ENCODE measurements at regions not wholly inside any gene's neighbourhood (a gene's known extent, or its start where the extent isn't known, plus 50 kb on each side); places are given as distances from the start of the nearest gene placed in this dataset.

DNA sequence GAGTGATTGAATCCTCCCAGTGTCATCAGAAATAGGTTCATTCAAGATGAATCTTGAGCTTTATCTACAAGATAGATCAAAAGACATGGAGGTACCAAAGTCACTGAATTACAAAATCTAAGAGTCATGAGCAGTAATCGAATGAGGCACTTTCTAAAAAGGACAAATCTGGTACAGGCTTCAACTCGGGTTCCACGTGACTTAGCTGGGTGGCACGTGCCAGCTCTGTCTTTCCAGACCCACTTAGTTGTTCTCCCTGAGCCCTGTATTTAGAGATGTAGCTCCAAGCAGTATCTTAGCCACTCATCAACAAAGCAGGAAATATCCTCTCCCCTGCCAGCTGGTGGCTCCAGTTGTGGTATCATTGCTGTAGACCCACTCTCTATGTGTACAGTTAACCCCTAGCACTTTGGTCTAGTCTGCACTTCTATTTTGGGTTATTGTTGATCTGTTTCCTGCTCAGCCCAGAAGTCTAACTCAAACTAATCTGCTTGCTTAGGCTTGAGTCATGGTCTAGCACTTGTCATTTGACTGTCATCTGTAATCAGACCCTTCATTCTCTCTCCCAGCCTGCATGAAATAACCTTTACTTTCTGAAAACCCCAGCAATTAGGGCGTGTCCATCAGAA lies 528.7 kb downstream of the ETS1 start:
- DNase-seq: no peak

- DNase-seq: no peak
Measured at GRCh38 chr11:128057786-128058395, 529.5 kb downstream of the ETS1 start.

- DNase-seq: no peak
Measured at GRCh38 chr11:128055576-128056217, 531.7 kb downstream of the ETS1 start.

GRCh38 chr11:128053981-128054931 lies 533.1 kb downstream of the ETS1 start:
- DNase-seq: no peak

GRCh38 chr11:128052912-128053641 lies 534.3 kb downstream of the ETS1 start:
- no peak for DNase-seq

DNA sequence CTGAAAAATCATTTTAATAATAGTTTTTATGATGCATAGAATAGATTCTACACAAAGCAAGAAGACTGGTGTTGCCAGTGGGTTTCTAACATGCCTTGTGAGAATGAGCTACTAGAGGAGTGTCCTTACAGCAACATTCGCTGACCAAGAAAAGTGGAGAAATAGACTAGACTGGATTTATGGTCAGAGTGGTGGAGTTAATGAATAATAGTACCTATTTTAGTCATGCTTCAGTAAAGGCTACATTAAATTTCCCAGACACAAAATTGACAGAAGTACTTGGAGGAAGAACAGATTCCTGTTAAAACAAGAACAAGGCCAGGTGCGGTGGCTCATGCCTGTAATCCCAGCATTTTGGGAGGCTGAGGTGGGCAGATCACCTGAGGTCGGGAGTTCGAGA lies 539.2 kb downstream of the ETS1 start:
- DNase-seq: no peak

DNA sequence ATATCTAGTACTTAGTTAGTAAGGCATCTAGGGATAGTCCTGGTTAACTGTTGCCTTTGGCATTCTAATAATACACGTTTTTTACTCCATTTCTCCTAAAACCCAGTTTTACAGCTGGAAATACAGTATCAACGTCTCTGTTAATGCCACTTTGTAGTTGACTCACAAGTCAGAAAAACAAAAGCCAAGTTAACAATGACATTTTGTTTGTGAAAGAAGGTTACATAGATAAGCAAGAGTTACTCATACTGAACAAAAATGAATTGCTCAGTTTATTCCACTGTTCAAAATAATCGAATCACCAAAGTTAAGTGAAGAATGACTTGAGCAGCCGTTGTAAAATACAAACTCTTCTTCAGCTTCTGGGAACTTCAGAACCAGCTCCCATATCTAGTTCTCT lies 540.3 kb downstream of the ETS1 start:
- no peak for DNase-seq

DNA sequence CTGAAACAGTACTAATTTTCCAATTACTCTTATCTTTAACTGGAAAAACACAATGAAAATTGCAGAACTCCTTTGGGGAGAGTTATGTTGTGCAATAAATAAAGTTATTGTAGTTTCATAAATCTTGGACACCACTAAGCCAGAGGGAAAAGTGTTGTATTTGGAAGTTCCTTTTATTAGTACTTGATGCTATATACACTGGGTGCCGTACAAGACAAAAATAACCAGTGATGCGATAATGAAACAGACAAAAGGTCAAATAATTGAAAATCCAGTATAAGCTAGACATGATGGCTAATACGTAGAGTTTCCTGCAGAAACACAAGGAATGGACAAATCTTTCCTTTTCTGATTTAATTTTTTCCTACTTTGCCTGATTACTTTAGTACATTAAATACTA lies 541.1 kb downstream of the ETS1 start:
- DNase-seq: no peak

DNA sequence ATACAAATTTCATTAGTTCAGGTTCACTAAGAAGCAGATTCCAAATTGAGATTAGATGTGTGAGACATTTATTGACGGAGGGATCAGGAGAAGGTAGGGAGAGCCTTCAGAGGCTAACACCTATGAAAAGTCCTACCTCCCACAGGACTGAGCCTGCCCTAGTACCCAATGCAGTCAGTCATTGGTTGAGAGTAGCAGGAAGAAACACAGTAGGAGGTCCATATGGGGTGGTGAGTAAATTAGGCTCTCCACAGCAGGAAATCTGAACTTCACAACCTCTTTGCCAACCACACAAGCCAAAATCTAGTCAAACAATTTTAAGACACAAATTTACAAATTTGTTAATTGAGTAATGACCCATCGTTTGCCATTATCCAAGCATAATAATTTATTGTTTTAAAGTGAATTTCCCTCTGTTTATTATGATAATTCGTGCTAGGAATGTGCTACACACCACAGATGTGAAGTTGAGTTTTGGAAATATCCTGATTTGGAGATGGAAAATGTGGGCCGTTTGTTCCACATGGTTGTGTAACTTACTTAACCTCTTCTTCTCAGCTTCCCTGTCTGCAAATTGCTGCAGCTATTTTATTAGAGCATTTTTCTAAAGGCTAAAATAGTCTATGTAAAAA lies 542.1 kb downstream of the ETS1 start:
- no peak for DNase-seq

DNA sequence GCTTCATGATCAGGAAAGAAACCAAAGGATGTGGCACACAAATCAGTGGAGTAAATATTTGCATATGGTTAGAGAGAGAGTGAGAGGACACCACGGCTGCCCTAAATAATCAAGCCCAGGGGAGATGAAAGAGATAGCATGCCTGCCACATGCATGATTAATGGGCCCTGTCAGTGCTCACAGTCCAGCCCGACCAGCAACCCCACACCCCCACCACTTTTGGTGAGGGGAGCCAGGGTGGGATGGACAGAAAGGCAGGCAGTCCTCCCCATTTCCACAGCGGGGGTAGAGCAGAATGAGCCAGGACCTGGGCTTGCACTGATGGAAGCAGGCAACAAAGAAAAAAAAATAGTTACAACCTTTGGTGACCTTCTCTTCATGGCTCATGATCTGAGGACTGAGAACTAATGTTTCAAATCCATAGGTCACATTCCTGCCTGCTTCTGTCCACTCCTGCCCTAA lies 545.0 kb downstream of the ETS1 start:
- no peak for DNase-seq

- no peak for DNase-seq
Measured at GRCh38 chr11:128040603-128041002, 546.8 kb downstream of the ETS1 start.

- peak; percentile 15 for DNase-seq
Measured at GRCh38 chr11:128039140-128040021, 548.0 kb downstream of the ETS1 start.

DNA sequence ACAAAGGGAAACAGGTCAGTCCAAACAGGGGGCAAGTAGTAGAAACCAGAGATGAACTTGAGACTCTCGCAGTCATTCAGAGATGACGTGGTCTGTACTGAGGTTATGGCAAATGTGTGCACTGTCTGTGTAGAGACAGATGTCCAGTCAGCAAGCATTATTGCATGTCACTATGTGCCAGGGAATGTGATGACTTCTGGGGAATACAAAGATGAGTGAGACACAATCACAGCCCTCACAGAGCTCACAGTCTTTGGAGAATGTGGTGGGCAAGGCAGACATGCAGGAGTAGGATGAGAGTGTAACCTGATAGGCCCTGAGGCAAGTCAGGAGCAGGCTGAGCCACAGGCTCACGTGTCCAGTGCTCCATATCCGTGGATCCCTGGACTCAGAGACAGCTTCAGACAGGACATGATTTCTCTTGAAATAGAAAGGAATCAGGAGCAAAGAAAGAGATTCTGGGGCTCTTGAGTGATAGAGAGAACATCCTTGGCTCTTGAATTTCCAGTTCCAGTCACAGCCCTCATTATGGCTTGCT lies 550.7 kb downstream of the ETS1 start:
- DNase-seq: no peak

GRCh38 chr11:128036006-128036405 lies 551.4 kb downstream of the ETS1 start:
- no peak for DNase-seq

- peak; percentile 41 for DNase-seq
Measured at GRCh38 chr11:128031538-128032134, 555.7 kb downstream of the ETS1 start.

- no peak for DNase-seq
Measured at GRCh38 chr11:128029219-128029722, 558.1 kb downstream of the ETS1 start.

DNA sequence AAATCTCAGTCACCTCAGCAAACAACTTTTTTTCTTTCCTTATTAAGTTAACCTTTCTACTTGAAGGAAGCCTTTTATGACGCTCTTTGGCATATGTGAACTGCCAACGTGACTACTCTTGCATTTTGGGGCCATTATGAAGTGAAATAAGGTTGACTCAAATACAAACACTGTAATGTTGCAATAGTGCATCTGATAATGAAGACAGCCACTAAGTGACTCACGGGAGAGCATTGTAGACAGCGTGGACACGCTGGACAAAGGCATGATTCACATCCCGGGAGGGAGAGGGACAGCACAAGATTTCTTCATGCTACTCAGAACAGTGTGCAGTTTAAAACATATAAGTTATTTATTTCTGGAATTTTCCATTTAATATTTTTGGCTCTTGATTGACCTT lies 560.8 kb downstream of the ETS1 start:
- DNase-seq: no peak

DNA sequence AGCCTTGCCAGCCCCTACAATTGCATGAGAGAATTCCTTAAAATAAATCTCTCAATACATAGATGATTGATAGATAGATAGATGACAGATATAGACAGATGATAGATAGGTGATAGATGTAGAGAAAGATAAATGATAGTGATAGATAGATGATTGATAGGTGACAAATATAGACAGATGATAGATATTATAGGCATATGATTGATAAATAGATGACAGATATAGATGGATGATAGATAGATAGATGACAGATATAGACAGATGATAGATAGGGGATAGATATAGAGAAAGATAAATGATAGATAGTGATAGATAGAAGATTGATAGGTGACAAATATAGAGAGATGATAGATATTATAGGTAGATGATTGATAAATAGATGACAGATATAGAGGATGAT lies 564.6 kb downstream of the ETS1 start:
- no peak for DNase-seq

GRCh38 chr11:128022007-128022368 lies 565.4 kb downstream of the ETS1 start:
- DNase-seq: no peak

Measured in effector CD8-positive, alpha-beta T cell (primary cell).